ENCODE measurements at regions not wholly inside any gene's neighbourhood (a gene's known extent, or its start where the extent isn't known, plus 50 kb on each side); places are given as distances from the start of the nearest gene placed in this dataset.

DNA sequence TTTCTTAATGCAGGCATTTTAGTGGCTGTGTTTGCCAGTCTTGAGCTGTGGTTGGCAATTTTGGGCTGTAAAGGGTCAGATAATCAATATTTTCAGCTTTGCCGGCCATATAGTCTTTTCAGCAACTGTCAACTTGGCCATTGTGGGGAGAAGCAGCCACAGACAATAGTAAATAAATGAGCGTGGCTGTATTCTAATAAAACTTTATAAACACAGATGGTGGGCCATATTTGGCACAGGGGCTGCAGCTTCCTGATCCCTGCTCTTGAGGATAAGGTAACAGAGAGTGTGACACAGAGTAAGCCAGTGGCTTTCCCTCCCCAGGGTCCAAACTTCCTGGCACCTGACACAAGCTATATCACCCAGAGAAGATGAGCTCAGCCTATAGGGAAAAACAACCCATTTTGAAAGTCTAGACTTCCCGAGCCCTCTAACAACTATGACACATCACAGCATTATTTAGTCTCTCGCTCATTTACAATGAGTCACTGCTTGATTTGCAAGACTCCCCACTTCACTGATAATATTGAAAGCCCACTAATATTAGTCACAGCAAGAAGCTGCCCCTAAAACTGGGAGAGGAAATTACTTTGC, 163.1 kb upstream of the TMPO start:
- DNase-seq (ENCODE audit: low spot score), result no peak

DNA sequence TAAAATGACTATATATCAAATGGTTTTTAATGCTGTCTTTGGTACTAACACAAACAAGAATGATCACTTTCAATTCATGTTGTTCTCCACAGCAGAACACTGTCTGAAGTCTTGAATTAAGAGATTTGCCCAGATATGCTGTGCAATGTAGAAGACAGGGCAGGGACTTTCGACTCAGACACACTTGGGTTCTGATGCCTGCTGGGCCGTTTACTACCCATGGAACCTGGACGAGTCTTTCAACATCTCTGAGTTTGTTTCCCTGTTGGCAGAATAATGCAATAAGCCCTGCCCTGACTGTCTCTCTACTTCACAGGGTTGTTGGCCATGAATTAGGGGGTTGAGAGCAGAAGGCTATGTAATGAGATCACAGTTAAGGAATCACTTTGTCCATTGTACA, 162.6 kb upstream of the TMPO start:
- no peak for DNase-seq (ENCODE audit: low spot score)

DNA sequence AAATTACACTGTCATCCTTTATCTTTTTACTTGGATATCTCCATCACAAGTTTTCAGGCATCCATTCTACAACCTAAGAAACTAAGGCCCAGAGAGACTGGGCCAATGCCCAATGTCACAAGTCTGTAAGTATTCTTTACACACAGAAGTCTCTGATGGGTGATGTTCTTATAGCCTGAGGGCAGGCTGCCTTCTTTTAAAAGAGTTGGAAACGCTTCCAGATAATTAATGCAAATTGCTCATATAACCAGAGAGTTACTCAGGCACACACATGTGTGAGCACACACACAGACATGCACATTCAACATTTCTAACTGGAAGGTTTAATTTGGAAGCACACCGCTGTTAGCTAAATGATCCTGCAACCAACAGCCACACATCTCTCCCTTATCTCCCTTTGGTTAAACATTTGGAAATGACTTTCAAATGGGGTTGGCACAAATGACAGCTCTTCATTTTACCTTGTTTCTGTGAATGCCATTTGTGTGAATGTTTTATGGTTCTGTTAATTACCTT, 160.8 kb upstream of the TMPO start:
- DNase-seq (ENCODE audit: low spot score), result no peak

DNA sequence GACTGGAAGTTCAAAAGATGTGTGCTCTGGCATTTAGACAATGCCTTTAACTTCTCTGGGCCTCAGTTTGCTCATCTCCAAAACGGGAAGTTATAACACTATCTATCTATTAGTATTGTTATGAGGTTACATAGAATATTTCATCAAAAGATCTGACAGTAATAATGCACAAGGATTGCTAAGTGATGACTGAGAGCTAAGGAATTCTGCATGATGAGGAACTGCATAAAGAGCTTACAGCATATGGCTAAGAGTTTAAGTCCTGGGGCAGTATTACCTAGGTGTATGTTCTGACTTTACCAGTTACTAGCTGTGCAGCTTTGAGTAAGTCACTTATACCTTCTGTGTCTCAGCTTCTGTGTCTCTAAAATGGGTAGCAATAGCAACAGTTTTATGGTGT, 160.1 kb upstream of the TMPO start:
- DNase-seq (ENCODE audit: low spot score), result no peak

DNA sequence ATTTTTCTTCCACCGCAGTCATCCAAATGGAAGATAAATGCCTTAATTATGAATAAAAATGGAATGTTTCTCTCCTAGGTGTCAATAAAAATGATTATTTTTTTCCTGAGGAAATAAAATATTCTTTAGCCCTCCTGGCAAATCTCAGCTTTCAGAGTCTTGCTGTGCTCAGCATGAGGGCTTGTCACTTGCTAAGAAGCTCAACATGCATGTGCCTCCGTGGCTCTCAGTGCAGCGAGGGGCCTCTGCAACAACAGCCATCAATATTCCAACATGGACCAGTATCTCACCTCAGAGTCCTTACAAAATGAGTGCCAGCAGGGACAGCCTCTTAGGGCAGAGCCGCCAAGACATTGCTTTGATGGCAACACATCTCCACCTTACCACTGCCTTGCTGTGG, 159.5 kb upstream of the TMPO start:
- DNase-seq (ENCODE audit: low spot score), result no peak

DNA sequence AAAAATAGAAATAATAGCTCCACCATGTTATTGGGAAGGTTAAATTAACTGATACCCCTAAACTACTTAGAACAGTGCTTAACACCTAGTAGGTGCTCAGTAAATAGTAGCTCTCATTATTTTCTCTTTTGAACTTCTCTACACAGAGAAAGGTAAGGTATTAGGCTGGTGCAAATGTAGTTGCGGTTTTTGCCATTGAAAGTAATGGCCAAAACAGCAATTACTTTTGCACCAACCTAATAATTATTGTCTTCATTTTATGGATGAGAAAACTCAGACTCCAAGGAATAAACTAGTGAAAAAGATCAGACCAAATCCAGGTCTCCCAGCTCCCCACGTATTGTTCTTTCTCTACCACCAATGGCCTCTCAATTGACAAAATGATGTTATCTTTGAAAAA, 157.2 kb upstream of the TMPO start:
- no peak for DNase-seq (ENCODE audit: low spot score)

DNA sequence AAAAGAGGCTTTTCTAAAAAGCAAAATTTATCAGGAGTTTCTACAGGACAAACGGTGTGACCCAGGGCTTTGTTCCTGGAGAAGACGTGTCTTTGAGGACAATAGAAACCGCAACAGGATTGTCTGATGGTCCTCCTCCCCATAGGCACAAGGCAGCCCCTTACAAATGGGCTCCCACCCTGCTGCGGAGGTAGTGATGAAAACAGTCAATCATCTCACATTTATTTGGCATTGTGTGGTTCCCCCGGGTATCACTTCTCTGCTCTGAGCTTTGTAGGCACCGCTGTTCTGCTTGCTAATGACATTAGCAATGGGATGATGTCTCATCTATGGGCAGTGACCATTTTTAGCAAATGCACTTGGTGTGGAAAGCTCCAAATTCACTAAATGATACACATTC, 155.5 kb upstream of the TMPO start:
- DNase-seq (ENCODE audit: low spot score), result no peak

DNA sequence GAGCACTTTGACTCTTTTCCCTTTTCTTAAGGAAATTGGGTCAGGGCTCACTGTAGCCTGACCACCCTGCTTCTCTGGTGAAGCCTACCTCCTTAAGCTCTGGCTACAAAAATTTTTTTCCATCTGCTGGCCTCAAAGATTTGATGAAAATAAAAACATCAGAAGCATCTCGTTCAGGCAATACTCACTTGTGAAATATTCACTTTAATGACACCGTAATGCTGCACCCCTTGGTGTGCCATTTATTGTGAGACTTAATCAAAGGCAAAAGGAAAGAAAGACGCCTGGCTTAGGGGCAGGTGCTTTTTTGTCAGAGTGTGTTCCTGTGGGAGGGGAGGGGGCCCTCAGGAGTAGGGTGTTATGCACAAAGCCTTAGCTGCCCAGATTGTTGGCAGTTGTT, 155.0 kb upstream of the TMPO start:
- DNase-seq (ENCODE audit: low spot score), result no peak

DNA sequence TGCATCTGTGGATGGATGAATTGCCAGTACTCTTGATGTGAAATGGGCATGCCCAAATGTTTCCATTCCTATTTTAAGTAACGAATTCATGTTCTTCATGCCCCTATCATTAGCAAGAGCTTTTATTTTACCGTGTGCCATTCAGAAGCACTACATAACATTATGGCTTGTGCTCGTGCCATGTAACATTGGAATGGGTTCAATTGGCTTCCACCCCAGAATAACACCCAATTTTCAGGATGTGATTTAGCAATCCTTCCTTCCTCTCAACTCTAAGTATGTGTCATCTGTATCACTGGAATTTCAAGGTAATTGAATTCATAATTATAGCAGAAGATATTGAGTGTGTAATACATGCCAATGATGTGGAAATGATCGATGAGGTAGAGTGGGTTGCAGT, 145.8 kb upstream of the TMPO start:
- DNase-seq (ENCODE audit: low spot score), result no peak

DNA sequence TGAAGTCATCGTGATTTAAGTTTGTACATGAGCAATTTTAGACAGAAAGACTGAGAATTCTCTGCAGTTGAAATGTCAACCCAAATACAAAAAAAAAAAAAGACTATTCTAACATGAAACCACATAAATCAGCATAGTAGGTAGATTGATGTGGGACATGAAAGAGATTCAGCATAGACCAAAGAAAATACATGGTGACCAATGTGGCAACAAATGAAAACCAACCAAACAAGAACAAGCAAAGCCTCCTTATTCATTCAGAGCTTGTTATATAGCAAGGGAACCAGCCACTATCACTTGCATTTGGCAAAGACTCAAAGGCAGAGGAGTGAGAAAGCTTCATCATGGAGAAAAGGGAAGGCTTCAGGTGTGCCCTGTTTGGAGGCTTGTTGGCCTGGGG, 144.4 kb upstream of the TMPO start:
- DNase-seq (ENCODE audit: low spot score), result no peak

DNA sequence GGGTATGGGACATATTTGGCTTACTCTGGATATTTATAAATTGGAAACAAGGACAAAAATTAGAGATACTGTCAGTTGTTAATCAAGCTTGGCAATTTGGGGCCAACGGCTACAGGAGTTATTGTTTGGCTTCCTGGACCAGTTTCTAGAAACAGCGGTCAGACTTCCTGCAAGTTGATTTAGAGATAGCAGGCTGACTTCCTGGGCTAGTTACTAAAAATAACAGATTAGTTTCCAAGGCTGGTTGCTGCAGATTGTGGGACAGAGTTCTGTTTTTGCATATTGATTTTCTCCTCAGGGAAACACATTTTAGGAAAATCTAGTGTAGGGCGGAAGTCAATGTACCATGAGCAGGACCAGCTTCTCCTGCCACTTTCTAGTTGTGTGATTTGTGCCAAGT, 144.0 kb upstream of the TMPO start:
- no peak for DNase-seq (ENCODE audit: low spot score)

DNA sequence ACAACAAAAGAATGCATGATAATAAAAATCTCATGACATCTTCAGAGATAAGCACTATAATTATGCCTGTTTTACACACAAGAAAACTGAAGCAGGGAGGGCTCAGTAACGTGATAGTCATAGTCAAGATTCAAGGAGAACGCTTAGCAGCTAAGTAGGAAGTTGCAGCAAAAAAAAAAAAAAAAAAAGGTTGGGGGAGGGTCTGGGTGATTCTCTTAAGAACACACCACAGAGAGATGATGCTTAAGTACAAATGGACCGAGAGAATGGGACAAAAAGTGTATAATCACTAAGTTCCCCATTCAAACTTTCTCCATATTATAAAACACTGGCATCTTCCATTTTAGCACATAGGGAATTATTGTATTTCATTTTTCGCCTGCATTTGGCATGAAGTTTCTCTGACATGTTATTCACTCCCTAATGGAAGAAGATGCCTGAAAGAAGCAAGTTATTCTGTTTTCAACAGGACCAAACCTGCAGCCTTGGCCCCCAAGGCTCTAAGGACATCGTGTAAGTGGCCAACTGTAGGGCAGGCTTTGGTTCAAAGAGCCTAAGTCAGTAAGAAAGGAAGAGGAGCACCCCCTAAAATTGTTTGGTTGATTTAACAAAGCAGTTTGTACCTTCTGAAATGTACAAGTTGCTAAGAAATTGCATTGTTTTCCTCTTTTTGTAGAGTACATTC, 142.9 kb upstream of the TMPO start:
- DNase-seq (ENCODE audit: low spot score), result no peak

DNA sequence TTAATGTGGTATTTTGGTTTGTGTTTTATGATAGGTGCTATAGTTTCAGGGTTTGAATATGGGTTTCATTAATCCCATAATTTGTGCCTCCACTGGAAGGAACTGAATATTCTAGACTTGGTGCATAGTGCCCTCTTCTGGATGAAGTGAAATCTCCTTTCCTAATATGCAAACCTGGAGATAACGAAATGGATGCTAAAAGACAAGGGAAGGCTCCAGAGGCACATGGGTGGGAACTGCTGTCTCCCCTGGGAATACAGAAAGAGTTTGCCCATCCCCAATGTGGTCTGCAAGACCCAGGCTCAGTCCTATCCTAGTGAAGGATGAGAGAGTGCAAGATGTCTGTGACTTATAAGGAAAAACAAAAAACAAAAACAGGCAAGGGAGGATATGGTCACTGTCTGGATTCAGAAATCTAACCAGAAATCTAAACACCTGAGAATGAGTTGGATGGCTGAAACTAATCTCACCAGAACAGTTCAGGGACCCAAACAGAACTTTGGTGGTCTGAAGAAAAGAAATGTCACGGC, 142.3 kb upstream of the TMPO start:
- peak; percentile 9 for DNase-seq (ENCODE audit: low spot score)

DNA sequence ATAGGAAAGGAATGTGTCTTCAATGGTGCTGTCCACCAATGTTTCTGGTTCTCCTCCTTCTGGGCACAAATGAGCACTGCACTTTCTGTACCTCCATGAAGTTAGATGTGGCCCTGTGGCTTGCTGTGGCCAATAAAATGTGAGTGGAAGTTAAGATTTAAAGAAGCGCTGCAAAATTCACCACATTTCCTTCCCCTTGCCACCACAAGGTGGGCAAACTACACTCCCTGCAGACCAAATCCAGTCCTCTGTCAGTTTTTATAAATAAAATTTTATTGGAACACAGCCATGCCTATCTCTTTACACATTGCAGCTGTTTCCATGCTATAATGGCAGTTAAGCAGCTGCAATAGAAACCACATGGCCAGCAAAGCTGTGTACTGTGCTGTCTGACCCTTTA, 141.4 kb upstream of the TMPO start:
- no peak for DNase-seq (ENCODE audit: low spot score)

DNA sequence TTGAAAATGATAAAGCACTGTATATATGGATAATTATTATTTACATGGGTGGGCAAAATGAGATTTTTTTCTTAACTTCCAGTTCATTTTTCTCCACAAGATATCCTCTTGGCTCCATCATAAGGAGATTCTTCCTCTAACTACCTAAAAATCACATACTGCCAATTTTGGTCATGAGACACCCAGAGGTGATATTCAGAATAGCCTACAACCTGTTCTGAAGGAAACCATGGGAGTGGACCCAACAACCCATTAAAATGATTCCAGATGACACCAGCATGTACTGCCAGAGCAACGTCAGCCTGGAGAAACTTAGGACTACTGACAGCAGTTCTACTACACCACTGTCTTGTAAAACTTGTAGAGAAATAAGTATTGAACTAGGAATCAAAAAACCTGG, 136.3 kb upstream of the TMPO start:
- no peak for DNase-seq (ENCODE audit: low spot score)

DNA sequence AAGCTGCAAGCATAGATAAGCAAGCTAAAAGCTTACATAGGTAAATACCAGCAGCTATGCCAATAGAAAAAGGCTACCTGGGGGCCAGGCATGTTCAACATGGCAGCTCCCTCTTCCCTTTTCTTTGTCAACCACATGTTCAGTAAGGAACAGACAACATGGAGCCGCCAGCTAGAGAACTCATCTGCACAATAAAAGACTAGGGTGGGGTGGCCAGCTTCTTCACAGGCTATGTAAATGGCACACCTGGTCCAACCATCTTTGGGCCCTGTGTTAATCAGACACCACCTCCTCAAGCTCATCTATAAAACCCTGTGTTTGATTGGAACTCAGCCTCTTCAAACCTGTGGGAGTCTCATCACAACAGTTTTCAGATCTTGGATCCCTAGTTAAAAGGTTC, 129.7 kb upstream of the TMPO start:
- DNase-seq (ENCODE audit: low spot score), result no peak

DNA sequence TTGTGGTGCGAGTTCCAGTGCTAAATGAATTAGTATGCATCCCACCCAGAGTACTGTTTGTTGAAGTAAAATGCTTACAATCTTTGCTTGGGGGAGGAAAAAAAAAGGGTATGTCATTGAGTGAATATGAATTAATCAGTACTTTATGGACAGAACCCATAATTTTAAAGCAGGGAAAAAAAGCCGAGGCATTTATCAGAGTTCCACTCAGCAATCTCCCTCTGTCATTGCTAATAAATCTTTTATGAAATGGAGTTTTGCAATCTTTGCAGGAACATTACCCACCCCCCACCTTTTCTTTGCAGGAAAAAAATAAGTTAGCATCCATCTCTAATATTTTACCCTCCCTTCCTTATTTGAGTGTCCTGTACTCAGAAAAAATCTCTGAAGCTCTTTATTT, 127.9 kb upstream of the TMPO start:
- DNase-seq (ENCODE audit: low spot score), result no peak

DNA sequence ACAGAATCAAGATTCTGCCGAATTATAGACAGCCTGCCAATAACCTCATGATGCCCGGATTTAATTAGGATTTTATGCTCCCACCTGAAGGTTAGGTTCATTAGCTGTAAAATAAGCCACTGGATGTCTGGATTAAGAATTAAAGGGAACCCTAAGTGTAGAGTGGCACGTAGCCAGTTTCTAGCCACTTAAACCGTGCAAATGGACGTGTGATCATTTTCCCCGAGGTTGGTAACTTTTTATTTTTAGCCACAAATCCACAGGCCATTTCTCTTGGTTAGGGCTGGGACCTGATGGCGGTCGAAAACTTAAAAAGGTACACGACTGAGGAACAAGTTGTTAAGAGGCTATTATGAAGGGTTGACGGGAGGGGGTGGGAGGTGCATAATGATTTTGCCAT, 127.3 kb upstream of the TMPO start:
- DNase-seq (ENCODE audit: low spot score), result no peak

DNA sequence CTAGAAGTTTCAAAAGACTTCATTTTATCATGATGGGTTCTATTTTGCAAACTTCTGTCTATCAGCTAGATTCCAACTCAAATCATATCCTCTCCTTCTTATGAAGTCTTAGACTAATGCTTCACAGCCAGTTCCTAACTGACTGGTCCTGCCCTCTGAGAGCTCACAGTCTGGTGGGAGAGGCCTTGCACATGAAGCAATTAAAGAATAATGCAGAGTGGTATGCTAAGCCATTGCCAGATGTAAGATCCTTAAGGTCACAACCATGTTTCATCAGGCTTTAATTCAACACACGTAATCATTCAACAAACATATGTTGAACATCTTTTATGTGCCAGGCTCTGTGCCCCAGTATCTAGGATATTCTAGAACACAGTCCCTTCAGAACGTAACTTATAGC, 125.8 kb upstream of the TMPO start:
- DNase-seq (ENCODE audit: low spot score), result no peak

DNA sequence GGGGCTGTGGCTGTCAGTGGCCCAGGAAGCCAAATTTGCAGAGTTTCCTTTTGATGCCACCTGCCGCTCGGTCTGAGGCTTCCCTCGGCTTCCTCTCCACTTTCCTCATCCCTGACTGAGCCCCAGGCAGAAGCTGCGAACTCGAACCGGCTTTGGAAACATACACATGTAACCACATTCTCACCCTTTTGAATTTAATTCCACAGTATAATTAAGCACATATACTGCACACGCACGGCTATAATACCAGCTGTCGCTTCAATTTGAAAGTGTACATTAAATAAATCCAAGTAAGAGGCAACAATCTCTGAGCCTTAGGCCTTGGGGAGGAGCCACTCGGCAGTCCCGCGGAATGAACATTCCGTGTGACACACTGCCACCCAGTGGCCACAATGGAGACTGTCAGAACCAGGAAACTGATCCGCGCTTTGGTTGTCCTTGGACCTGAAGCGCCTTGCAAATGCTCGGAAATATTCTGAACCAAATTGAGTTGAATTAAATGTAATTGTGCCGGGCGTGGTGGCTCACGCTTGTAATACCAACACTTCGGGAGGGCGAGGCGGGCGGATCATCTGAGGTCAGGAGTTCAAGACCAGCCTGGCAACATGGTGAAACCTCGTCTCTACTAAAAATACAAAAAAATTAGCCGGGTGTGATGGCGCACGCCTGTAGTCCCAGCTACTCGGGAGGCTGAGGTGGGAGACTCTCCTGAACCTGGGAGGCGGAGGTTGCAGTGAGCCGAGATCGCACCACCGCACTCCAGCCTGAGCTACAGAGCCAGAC, 117.9 kb upstream of the TMPO start:
- DNase-seq (ENCODE audit: low spot score), result peak; percentile 85

DNA sequence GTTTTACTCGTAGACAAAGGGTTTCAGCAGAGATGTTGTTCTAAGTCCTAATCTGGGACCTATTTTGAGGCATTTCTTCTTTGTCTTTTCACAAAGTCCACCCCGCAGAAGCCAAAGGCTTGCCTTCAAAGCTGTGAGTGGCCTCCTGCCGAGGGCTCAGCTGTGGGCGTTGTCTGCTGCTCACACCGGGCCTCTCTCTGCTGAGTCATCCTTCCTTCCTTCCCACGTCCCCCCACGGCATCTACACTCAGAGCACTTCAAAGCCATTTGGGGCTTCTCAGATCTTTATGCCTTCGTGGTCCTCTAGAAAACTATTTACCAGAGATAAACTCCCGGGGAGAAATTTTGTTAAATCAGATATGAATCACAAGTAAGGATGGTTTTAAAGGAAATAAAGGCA, 115.9 kb upstream of the TMPO start:
- DNase-seq (ENCODE audit: low spot score), result peak; percentile 68

DNA sequence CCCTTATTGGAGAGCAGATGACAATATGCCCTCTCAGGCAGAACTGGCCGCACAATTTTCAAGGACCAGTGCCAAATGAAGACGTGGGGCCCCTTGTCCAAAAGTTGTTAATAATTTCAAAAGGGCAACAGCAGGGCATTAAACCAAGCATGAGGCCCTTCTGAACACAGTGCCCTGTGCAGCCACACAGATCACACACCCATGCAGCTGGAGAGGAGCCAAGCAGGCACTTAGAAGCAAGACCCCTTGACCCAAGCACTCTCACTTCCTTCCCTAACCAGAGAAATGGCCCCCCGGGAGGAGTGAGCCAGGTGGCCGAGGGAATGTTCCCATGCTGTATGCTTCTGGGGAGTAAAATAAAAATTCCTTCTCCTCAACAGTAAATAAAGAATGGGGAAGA, 114.0 kb upstream of the TMPO start:
- DNase-seq (ENCODE audit: low spot score), result no peak

DNA sequence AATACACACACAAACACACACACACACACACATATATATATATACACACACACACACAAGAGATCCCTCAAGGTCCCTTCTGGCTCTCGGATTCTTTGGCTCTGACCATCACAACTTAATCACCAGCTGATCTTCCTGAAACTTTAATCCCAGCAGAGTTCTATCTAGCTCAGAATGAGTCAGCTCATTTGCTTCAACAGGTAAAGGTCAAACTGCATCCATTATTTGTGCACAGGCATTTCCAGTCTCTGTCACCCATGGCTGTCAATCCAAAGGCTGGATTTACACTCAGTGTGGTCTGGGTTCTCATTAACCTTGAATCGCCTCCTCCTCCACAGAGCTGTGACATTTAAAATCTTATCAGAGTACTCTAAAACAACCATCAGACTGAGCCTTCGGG, 113.3 kb upstream of the TMPO start:
- DNase-seq (ENCODE audit: low spot score), result no peak
